HepG2 (cell line): ENCODE measurements at regions not wholly inside any gene's neighbourhood (a gene's known extent, or its start where the extent isn't known, plus 50 kb on each side); places are given as distances from the start of the nearest gene placed in this dataset.

Source experiments
- ATF4 ChIP-seq, 2 experiments: fragments of 450-650 bp in 1 of 2; sonication (generic) in 1 of 2; formaldehyde crosslinking; IDR thresholded peaks; 2 replicates each; pipeline versions ENCODE4 v1.5.0 to v1.8.0; 2020 to 2022; ENCODE audit warnings: mild to moderate bottlenecking in 1 of 2, missing genetic modification reagents in 1 of 2
- CEBPG ChIP-seq: IDR thresholded peaks from 2 replicates; pipeline ENCODE4 v1.6.1; 2016
- CTCF ChIP-seq: sonication (generic); formaldehyde crosslinking; IDR thresholded peaks from 2 replicates; pipeline ENCODE4 v1.5.0; 2020; ENCODE audit warnings: mild to moderate bottlenecking, missing genetic modification reagents, moderate library complexity
- EZH2 ChIP-seq: conservative IDR thresholded peaks from 2 replicates; pipeline ENCODE4 v1.6.1; 2012; ENCODE audit warnings: mild to moderate bottlenecking, low read depth, low read length, moderate library complexity
- JUN ChIP-seq: sonication (generic); formaldehyde crosslinking; IDR thresholded peaks from 2 replicates; pipeline ENCODE4 v1.4.0; 2020; ENCODE audit warnings: mild to moderate bottlenecking, missing genetic modification reagents
- MAX ChIP-seq: IDR thresholded peaks from 2 replicates; pipeline ENCODE4 v1.6.1; 2012; ENCODE audit warnings: inconsistent platforms
- RAD21 ChIP-seq: fragments of 450-650 bp; formaldehyde crosslinking; IDR thresholded peaks from 2 replicates; pipeline ENCODE4 v1.5.0; 2020; ENCODE audit warnings: mild to moderate bottlenecking
- RBFOX2 ChIP-seq: fragments of 200-400 bp; formaldehyde crosslinking; IDR thresholded peaks from 2 replicates; pipeline ENCODE4 v1.6.1; 2017; ENCODE audit warnings: low read depth, mild to moderate bottlenecking, low read length
- SAFB2 ChIP-seq: sonication (generic); formaldehyde crosslinking; IDR thresholded peaks from 2 replicates; pipeline ENCODE4 v1.5.1; 2020; ENCODE audit warnings: missing genetic modification reagents, low read depth, mild to moderate bottlenecking, borderline replicate concordance
- SP1 ChIP-seq, 2 experiments: fragments of 450-650 bp in 1 of 2; sonication (generic) in 1 of 2; formaldehyde crosslinking in 1 of 2; IDR thresholded peaks; 2 replicates each; pipeline versions ENCODE4 v1.4.0 to v1.6.1; 2016 to 2020; ENCODE audit warnings: missing genetic modification reagents in 1 of 2
- TAF1 ChIP-seq: sonication (generic); formaldehyde crosslinking; IDR thresholded peaks from 2 replicates; pipeline ENCODE4 v1.4.0; 2020; ENCODE audit warnings: missing genetic modification reagents
- ZBTB26 ChIP-seq: IDR thresholded peaks from 2 replicates; pipeline ENCODE4 v1.6.1; 2016; ENCODE audit warnings: missing compliant biosample characterization, missing genetic modification reagents, borderline replicate concordance
- ZNF639 ChIP-seq: conservative IDR thresholded peaks from 2 replicates; pipeline ENCODE4 v1.6.1; 2018; ENCODE audit warnings: missing genetic modification reagents

GRCh38 chr5:175052351-175052750 lies 328.0 kb downstream of the MSX2 start:
- TF ChIP-seq RAD21 (CRISPR knock-in tag) (no peak), MAX (no peak), ATF4 (CRISPR knock-in tag; IDR thresholded peaks at IDR 0.05) (no peak), ZNF639 (CRISPR knock-in tag) (no peak), JUN (no peak), SAFB2 (CRISPR knock-in tag) (no peak), RBFOX2 (no peak), CEBPG (CRISPR knock-in tag) (no peak), SP1 (IDR thresholded peaks at IDR 0.05) (no peak), SP1 (CRISPR knock-in tag; IDR thresholded peaks at IDR 0.05) (no peak), EZH2 (no peak), TAF1 (CRISPR knock-in tag) (no peak), ZBTB26 (CRISPR knock-in tag) (no peak), CTCF (no peak)
